ENCODE measurements at regions not wholly inside any gene's neighbourhood (a gene's known extent, or its start where the extent isn't known, plus 50 kb on each side); places are given as distances from the start of the nearest gene placed in this dataset.
"Not testable (repeated sequence)": the region's sequence is repeated elsewhere in the genome, so short reads cannot be mapped to it uniquely, and the experiment has no call there.

DNA sequence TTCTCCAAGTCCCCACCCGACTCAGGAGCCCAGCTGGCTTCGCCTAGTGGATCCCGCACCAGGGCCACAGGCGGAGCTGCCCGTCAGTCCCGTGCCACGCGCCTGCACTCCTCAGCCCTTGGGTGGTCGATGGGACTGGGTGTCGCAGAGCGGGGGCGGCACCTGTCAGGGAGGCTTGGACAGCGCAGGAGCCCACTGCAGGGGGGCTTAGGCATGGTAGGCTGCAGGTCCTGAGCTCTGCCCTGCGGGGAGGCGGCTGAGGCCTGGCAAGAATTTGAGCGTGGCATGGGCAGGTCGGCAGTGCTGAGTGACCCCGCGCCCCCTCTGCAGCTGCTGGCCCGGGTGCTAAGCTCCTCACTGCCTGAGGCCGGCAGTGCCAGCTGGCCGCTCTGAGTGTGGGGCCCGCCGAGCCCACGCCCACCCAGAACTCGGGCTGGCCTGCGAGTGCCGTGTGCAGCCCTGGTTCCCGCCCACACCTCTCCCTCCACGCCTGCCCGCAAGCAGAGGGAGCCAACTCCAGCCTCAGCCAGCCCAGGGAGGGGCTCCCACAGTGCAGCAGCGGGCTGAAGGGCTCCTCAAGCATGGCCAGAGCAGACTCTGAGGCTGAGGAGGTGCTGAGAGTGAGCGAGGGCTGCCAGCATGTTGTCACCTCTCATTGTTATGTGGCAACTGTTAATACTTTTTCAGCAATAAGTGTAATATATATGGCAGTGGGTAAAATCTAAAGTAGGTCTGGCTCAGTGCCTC is 548.4 kb upstream of the BRINP3 start:
- DNase-seq, result no peak

DNA sequence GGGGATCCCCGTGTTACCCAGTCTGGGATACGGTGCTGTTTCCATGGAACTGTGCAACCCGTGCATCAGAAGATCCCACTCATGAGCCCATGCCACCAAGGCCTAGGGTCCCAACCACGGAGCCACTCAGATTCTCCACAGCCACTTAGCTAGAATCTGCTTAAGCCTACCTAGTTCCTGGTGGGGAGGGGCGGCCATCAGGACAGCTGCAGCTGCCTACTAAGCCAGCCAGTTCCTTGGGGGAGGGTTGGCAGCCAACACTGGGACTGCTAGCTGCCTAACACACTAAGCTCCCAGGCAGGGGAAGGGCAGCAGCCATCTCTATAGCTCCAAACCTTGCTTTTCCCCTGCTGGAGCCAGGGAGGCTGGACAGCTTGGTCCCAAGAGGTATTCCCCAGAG is 549.2 kb upstream of the BRINP3 start:
- DNase-seq, result no peak

DNA sequence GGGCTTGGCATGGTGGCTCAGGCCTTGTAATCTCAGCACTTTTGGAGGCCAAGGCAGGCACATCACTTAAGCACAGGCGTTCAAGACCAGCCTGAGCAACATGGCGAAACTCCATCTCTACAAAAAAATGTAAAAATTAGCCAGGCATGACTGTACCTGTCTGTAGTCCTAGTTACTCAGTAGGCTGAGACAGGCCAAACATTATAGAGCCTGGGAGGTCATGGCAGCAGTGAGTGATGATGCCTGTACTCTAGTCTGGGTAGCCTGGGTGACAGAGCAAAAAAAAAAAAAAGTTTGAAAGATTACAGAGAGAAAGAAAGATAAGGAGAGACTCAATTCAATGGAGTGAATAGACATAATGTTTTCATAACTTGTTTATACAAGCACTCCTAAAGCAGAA is 556.5 kb upstream of the BRINP3 start:
- no peak for DNase-seq

DNA sequence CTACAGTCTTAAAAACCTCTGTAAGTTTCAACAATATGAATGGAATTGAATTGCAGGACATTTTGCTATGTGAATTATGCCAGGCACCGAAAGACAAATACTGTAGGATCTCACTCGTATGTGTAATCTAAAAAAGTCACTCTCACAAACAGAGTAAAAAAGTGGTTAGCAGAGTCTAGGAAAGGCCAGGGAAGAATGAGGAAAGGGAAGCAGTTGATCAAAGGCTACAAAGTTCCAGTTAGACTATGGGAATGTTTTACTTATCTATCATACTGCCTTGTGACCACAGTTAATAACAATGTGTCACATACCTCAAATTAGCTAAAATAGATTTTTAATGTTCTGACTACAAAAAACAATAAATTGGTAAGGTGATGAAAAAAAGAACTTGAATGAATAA is 565.4 kb upstream of the BRINP3 start:
- DNase-seq, result no peak

- no peak for DNase-seq
Measured at GRCh38 chr1:191049781-191050180, 572.1 kb upstream of the BRINP3 start.

GRCh38 chr1:191052888-191053287 is 575.2 kb upstream of the BRINP3 start:
- no peak for DNase-seq

GRCh38 chr1:191065346-191065745 is 587.7 kb upstream of the BRINP3 start:
- DNase-seq, result no peak

GRCh38 chr1:191065771-191066170 is 588.1 kb upstream of the BRINP3 start:
- DNase-seq, result no peak

- DNase-seq, result no peak
Measured at GRCh38 chr1:191074881-191075280, 597.2 kb upstream of the BRINP3 start.

- not testable (repeated sequence) for DNase-seq
Measured at GRCh38 chr1:191083090-191083489, 605.4 kb upstream of the BRINP3 start.

DNA sequence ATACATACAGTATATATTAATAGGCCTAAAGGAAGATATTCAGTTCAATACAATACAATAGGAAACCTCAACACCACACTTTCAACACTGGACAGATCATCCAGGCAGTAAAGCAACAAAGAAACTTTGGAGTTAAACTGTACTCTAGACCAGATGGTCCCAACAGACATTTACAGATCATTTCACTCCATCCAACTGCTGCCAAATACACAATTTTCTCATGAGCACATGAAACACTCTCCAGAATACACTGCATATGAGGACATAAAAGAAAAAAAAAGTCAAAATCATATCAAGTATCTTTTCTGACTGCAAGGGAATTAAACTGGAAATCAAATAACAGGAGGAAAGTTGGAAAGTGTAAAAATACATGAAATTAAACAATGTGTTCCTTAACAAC is 607.5 kb upstream of the BRINP3 start:
- DNase-seq, result no peak

DNA sequence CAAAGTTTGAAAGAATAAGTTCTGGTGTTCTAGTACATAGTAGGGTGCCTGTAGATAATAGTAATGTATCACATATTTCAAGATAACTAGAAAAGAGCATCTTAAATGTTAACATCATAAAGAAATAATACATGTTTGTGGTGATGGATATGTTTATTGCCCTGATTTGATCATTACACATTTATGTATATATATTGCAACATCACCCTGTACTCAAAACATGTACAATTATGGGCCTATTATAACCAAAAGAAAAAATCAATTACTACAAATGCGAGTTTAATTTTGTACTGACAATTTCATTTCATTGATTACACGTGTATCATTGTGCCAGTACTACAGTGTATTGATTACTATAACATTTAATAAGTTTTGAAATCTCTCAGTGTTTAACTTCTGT is 609.2 kb upstream of the BRINP3 start:
- no peak for DNase-seq

GRCh38 chr1:191096405-191096804 is 618.7 kb upstream of the BRINP3 start:
- no peak for DNase-seq

DNA sequence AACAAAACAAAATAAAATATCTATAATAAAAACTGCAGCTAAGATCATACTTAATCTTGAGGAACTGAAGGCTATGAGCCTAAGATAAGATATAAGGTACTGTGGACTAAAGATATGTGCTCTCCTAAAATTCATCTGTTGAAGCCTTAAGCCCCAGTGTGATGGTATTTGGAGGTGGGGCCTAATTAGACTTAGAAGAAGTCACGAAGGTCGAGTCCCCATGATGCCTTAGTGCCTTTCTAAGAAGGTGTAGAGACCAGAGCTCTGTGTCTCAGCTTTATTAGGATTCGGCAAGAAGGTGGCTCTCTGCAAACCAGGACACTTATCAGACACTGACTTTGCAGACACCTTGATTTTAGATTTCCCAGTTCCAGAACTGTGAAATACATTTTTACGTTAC is 622.0 kb upstream of the BRINP3 start:
- DNase-seq, result no peak

- no peak for DNase-seq
Measured at GRCh38 chr1:191101960-191102359, 624.3 kb upstream of the BRINP3 start.

DNA sequence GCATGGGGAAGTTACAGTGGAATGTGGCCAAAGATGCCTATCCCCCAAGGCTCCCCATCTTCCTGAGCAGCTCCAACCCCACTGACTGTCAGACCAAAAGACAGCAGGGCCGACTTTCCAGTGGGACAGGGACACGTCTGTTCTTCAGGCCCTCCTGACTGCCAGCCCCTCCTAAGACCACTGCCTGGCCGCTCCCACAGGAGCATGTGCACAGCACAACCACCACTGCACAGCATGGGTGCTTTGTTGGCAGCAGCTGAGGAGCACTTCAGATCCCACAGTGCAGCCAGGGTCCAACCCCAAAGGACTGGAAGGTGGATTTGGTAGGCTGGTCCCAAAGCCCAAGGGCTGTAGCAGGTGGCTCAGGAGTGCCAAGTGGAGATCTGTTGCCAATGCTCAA is 648.3 kb upstream of the BRINP3 start:
- no peak for DNase-seq

- DNase-seq, result no peak
Measured at GRCh38 chr1:191134796-191135195, 657.1 kb upstream of the BRINP3 start.

GRCh38 chr1:191140038-191140437 is 662.4 kb upstream of the BRINP3 start:
- DNase-seq, result no peak

- DNase-seq, result no peak
Measured at GRCh38 chr1:191142748-191143147, 665.1 kb upstream of the BRINP3 start.

GRCh38 chr1:191145834-191146233 is 668.2 kb upstream of the BRINP3 start:
- DNase-seq, result no peak

- no peak for DNase-seq
Measured at GRCh38 chr1:191151321-191151807, 673.7 kb upstream of the BRINP3 start.

DNA sequence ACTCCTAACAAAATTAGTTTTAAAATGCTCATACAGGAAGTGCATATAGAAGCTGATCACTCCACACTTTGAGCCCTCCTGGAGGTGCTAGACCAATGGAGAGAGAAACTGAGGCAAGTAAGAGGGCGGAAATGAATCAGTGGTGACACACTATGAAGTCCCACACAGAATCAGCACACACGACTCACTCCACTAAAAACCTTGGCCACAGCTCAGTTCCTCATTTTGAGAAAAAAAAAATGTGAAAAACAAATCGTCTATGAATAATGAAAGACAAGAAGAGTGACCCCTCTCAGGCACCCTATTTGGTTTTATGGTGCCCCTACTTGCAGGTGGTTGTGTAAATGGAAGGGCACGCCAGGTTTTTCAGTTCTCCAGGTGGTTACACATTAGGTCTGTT is 675.1 kb upstream of the BRINP3 start:
- no peak for DNase-seq

DNA sequence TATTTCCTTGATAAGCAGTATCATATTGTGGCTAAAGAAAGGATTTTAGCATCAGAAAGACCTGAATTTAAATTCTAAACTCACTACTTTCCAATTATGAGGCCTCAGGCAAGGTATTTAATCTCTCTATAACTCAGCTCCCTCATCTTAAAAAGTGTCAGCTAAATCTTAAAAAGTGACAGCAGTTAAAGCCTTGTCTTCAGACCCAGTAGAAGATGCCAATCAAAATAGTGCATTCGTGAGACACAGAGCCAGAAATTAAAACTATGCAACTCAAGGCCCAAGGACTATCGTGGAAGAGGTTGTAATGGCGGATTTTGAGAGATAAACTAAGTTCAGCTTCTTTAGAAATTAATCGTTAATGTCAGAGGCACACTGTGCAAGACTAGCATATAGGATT is 677.5 kb upstream of the BRINP3 start:
- no peak for DNase-seq

GRCh38 chr1:191160837-191161236 is 683.2 kb upstream of the BRINP3 start:
- no peak for DNase-seq

DNA sequence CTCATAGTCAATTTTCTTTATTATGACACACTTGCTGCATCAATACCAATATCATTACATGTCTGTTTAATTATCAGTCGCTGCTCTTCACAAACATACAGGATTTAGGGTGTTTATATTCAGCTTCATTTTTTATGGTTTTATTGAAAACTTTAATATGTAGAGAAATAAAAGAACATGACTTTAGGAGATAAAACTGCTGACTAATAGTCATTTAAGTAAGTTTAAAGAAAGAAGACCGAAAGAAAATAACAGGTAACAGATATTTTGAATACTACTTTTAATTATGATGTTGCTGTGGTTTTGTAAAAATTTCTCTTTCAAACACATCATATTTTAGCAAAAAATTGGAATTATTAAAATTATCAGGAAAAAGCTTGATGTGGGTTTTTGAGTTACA is 685.1 kb upstream of the BRINP3 start:
- no peak for DNase-seq
